ENCODE measurements at regions not wholly inside any gene's neighbourhood (a gene's known extent, or its start where the extent isn't known, plus 50 kb on each side); places are given as distances from the start of the nearest gene placed in this dataset.

DNA sequence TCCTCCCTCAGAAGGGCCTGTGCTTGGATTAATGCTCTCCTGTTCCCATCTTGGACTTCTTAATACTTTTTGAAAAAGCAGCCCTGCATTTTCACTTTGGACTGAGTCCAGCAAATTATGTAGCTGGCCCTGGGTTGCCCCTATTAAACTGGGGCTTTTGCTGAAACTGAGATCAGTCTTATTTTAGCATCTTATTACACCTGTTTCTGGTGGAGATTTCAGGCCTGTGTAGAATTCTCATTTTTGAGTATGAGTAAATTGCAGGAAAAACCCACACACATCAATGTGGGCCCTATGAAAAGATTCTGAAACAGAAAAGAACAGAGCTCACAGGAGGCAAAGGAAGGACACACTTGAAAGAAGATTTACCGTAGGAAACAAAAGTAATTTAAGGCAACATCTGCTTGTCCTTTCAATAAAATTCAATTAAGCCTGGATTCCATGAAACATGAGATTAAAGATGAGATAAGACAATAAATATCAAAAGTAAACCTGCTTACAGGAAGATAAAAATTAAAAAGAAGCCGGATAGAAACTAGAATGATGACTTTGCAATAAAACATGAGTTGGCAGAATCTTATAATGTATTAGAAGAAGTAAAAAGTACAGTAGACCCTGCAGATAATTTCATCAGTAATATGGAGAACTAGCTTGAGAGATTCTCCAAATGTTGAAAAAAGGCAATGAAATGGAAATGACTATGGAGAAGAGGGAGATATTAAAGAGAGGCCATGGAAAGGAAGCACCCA lies 90.7 kb upstream of the GCFC2 start:
- TF ChIP-seq, protein P1, sequence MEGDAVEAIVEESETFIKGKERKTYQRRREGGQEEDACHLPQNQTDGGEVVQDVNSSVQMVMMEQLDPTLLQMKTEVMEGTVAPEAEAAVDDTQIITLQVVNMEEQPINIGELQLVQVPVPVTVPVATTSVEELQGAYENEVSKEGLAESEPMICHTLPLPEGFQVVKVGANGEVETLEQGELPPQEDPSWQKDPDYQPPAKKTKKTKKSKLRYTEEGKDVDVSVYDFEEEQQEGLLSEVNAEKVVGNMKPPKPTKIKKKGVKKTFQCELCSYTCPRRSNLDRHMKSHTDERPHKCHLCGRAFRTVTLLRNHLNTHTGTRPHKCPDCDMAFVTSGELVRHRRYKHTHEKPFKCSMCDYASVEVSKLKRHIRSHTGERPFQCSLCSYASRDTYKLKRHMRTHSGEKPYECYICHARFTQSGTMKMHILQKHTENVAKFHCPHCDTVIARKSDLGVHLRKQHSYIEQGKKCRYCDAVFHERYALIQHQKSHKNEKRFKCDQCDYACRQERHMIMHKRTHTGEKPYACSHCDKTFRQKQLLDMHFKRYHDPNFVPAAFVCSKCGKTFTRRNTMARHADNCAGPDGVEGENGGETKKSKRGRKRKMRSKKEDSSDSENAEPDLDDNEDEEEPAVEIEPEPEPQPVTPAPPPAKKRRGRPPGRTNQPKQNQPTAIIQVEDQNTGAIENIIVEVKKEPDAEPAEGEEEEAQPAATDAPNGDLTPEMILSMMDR (IDR thresholded peaks at IDR 0.05), result no peak
- TF ChIP-seq POLR2A (IDR thresholded peaks at IDR 0.05), result no peak

All from right lobe of liver (tissue), 4 donors.